ENCODE measurements at regions not wholly inside any gene's neighbourhood (a gene's known extent, or its start where the extent isn't known, plus 50 kb on each side); places are given as distances from the start of the nearest gene placed in this dataset.

DNA sequence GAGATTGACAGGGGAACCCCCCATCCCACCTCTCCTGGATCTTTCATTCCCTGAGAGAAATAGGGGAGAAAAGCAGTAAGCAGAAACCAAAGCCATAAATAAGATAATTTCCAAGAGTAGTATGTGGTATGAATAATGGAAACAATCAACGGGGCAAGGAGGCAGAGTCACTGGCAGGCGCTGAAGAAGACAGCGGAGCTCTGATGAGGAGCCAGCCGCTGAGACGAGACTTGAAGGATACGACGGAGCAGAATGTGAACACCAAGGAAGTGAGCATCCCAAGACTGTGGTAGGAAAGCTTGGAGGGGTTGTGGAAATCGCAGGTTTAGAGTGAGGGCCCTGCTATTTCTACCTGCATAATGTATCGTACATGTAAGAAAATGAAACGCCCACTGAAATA lies 93.6 kb upstream of the CBLN2 start:
- TF ChIP-seq, protein P1, sequence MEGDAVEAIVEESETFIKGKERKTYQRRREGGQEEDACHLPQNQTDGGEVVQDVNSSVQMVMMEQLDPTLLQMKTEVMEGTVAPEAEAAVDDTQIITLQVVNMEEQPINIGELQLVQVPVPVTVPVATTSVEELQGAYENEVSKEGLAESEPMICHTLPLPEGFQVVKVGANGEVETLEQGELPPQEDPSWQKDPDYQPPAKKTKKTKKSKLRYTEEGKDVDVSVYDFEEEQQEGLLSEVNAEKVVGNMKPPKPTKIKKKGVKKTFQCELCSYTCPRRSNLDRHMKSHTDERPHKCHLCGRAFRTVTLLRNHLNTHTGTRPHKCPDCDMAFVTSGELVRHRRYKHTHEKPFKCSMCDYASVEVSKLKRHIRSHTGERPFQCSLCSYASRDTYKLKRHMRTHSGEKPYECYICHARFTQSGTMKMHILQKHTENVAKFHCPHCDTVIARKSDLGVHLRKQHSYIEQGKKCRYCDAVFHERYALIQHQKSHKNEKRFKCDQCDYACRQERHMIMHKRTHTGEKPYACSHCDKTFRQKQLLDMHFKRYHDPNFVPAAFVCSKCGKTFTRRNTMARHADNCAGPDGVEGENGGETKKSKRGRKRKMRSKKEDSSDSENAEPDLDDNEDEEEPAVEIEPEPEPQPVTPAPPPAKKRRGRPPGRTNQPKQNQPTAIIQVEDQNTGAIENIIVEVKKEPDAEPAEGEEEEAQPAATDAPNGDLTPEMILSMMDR (IDR thresholded peaks at IDR 0.05): no peak
- no peak for TF ChIP-seq EP300 (IDR thresholded peaks at IDR 0.05)

Measured in esophagus muscularis mucosa (tissue), 3 donors.